ENCODE measurements at regions not wholly inside any gene's neighbourhood (a gene's known extent, or its start where the extent isn't known, plus 50 kb on each side); places are given as distances from the start of the nearest gene placed in this dataset.

DNA sequence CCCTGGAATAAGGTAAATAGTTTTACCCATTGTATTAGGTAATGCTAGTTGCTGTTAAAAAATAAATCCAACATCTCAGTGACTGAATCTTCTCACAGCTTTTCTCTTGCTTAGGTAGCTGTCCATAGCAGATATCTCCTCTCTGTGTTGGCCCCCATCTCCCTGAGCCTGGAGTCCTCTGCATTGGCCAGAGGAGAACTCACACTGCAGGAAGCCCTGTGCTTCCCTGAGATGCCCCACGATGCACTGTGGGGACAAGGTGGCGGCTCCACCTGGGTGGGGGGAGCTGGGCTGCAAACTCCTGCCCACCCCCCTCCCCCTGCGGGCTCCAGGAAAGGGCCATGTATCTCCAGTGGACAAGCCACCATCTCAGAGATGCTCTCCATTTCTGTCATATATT is 80.4 kb upstream of the SALL3 start:
- intact Hi-C loops (cut with micrococcal nuclease; ENCODE audit: unreplicated experiment) (no loop called here), in situ Hi-C loops (cut with HindIII; ENCODE audit: extremely low pct_ligation_motif_present, low pct_unique_long_range_greater_than_20kb) (no loop called here)
- Histone ChIP-seq H3K4me1 (ENCODE audit: insufficient read depth, low read length) (no peaks in the 10 kb centered on the region), H2AFZ (ENCODE audit: low read length) (no peak overlapping the region), H3K4me3 (replicated peaks in 1 of 3; ENCODE audit: insufficient read depth in 1 of 3, low read depth in 2 of 3, low read length in 3 of 3) (no peak overlapping the region), H3K9me3 (ENCODE audit: low read length) (no peaks in the 10 kb centered on the region), H3K27me3 (ENCODE audit: control insufficient read depth in 1 of 2, insufficient read depth in 2 of 2, low read length in 2 of 2) (peaks cover 1 to 27% of the 10 kb centered on the region in 2 experiments; a peak in 3 of 5 replicates), H4K20me1 (ENCODE audit: insufficient read depth, low read length) (no peaks in the 10 kb centered on the region), H3K79me2 (ENCODE audit: insufficient read depth, low read length) (no peaks in the 10 kb centered on the region), H3K36me3 (replicated peaks in 1 of 2; ENCODE audit: control insufficient read depth in 1 of 2, insufficient read depth in 2 of 2, low read length in 2 of 2) (no peaks in the 10 kb centered on the region), H3K27ac (ENCODE audit: extremely low read length, insufficient read depth, low read length) (no peak overlapping the region), H3K9ac (ENCODE audit: insufficient read depth, low read depth, low read length) (no peak overlapping the region), H3K4me2 (ENCODE audit: low read depth, low read length) (no peak overlapping the region)
- WGBS (ENCODE audit: low lambda C conversion rate), result 0% methylated on average over 1 of the region's 3 CpGs
- no peak for ATAC-seq
- TF ChIP-seq RELA (CRISPR knock-in tag; IDR thresholded peaks at IDR 0.05), result no peak
- no peak for TF ChIP-seq MAFF (IDR thresholded peaks at IDR 0.05; ENCODE audit: low read depth, low read length)
- TF ChIP-seq DPF2 (CRISPR knock-in tag; IDR thresholded peaks at IDR 0.05; ENCODE audit: borderline replicate concordance, low read depth), result no peak
- TF ChIP-seq, protein P1, sequence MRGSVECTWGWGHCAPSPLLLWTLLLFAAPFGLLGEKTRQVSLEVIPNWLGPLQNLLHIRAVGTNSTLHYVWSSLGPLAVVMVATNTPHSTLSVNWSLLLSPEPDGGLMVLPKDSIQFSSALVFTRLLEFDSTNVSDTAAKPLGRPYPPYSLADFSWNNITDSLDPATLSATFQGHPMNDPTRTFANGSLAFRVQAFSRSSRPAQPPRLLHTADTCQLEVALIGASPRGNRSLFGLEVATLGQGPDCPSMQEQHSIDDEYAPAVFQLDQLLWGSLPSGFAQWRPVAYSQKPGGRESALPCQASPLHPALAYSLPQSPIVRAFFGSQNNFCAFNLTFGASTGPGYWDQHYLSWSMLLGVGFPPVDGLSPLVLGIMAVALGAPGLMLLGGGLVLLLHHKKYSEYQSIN (CRISPR knock-in tag; IDR thresholded peaks at IDR 0.05; ENCODE audit: borderline replicate concordance), result no peak
- no peak for TF ChIP-seq SAFB2 (CRISPR knock-in tag; IDR thresholded peaks at IDR 0.05; ENCODE audit: borderline replicate concordance, low read depth)
- TF ChIP-seq KLF16 (CRISPR knock-in tag; IDR thresholded peaks at IDR 0.05), result no peak
- TF ChIP-seq, protein P2, sequence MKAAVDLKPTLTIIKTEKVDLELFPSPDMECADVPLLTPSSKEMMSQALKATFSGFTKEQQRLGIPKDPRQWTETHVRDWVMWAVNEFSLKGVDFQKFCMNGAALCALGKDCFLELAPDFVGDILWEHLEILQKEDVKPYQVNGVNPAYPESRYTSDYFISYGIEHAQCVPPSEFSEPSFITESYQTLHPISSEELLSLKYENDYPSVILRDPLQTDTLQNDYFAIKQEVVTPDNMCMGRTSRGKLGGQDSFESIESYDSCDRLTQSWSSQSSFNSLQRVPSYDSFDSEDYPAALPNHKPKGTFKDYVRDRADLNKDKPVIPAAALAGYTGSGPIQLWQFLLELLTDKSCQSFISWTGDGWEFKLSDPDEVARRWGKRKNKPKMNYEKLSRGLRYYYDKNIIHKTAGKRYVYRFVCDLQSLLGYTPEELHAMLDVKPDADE (CRISPR knock-in tag; IDR thresholded peaks at IDR 0.05), result no peak
- TF ChIP-seq, protein P3, sequence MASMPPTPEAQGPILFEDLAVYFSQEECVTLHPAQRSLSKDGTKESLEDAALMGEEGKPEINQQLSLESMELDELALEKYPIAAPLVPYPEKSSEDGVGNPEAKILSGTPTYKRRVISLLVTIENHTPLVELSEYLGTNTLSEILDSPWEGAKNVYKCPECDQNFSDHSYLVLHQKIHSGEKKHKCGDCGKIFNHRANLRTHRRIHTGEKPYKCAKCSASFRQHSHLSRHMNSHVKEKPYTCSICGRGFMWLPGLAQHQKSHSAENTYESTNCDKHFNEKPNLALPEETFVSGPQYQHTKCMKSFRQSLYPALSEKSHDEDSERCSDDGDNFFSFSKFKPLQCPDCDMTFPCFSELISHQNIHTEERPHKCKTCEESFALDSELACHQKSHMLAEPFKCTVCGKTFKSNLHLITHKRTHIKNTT (CRISPR knock-in tag; IDR thresholded peaks at IDR 0.05), result no peak
- TF ChIP-seq ZNF124 (CRISPR knock-in tag; IDR thresholded peaks at IDR 0.05), result no peak
- no peak for TF ChIP-seq ZBTB38 (CRISPR knock-in tag; IDR thresholded peaks at IDR 0.05)
- no peak for TF ChIP-seq SETDB1 (CRISPR knock-in tag; IDR thresholded peaks at IDR 0.05; ENCODE audit: borderline replicate concordance)
- TF ChIP-seq MAFG (CRISPR knock-in tag; IDR thresholded peaks at IDR 0.05), result no peak
- ChIA-PET POLR2A (no interaction called here), CTCF (ENCODE audit: low intra/inter-chr PET ratio, low total read pairs) (no interaction called here)
- FAIRE-seq, result no peak
- no peak for DNase-seq (ENCODE audit: low spot score)
- no TSS peak for BruUV-seq (replicated peaks)

Measured in HepG2 (cell line).